ENCODE measurements at regions not wholly inside any gene's neighbourhood (a gene's known extent, or its start where the extent isn't known, plus 50 kb on each side); places are given as distances from the start of the nearest gene placed in this dataset.

DNA sequence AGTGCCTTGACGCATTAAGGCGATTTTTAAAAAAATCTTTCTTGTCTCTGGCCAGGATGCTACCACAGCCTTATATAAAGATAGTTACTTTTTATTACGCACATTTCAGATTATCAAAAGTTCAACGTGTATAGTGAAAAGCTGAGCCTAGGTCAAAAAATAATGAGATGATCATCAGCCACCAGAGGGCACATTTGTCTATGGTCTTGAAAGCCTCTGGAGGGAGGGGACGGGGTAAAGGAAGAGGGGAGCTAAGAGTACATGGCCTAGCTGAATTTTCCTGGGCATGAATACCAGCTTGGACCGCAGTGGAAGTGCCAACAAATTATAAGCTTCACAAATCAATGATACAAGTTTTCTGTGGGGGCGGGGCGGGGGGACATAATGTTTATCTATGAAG, 285.9 kb upstream of the SMIM30 start:
- Histone ChIP-seq H3K23ac (ENCODE audit: low read depth, low read length, poor library complexity) (no peak overlapping the region), H3K14ac (ENCODE audit: low read length) (no peak overlapping the region), H3K36me3 (replicated peaks in 1 of 2; ENCODE audit: control insufficient read depth in 2 of 2, insufficient read depth in 2 of 2, low read length in 2 of 2) (no peaks in the 10 kb centered on the region), H3K4me2 (ENCODE audit: insufficient read depth, low read length, poor library complexity, severe bottlenecking) (no peak overlapping the region), H2BK15ac (ENCODE audit: low read length) (no peak overlapping the region), H2BK5ac (ENCODE audit: low read length) (no peak overlapping the region), H3K79me1 (ENCODE audit: low read depth, low read length) (no peaks in the 10 kb centered on the region), H4K91ac (ENCODE audit: low read depth, low read length, poor library complexity) (no peak overlapping the region), H3K4me3 (ENCODE audit: low read length in 2 of 2) (no peak overlapping the region), H2BK12ac (ENCODE audit: low read length) (no peak overlapping the region), H4K8ac (ENCODE audit: low read depth, low read length) (no peak overlapping the region), H3K9ac (ENCODE audit: low read depth, low read length, poor library complexity) (no peak overlapping the region), H3K27me3 (ENCODE audit: control insufficient read depth in 3 of 3, insufficient read depth in 3 of 3, low read depth in 1 of 3, low read length in 3 of 3) (no peaks in the 10 kb centered on the region), H3K18ac (ENCODE audit: low read length) (no peak overlapping the region), H3K27ac (replicated peaks; ENCODE audit: low read length) (no peak overlapping the region), H3K9me3 (replicated peaks in 1 of 2; ENCODE audit: control insufficient read depth in 2 of 2, insufficient read depth in 1 of 2, low read depth in 1 of 2, low read length in 2 of 2) (no peaks in the 10 kb centered on the region), H2AFZ (ENCODE audit: low read length) (no peak overlapping the region), H3K4ac (ENCODE audit: low read length) (no peak overlapping the region), H3K4me1 (ENCODE audit: control insufficient read depth in 2 of 2, insufficient read depth in 1 of 2, low read depth in 1 of 2, low read length in 2 of 2) (no peaks in the 10 kb centered on the region), H2AK5ac (ENCODE audit: low read depth, low read length) (no peak overlapping the region), H2BK120ac (ENCODE audit: low read depth, low read length) (no peak overlapping the region)
- no CpG with 5 or more reads among the region's 8 CpGs for WGBS, 2 donors (ENCODE audit: extremely low coverage in 2 of 2, insufficient read length in 2 of 2, insufficient replicate concordance in 1 of 2)
- DNase-seq (ENCODE audit: low spot score): peak; percentile 18

DNA sequence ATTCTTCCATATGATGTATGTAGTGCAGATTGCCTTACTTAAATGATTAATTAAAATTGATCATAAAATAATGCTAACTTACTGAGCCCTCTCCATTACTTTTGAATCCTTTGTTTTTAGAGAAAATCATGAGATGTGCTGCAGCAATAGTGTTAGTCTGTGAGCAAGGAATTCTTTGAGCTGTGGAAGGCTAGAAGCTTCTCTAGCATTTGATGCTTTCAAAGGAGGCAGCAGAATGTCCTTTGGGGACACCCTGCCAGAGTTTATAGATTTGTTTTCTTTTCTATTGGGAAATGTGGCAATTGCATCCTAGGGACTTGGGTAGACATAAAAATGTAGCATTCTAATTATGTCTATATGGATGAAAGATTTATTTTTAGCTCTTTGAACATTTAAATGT, 284.1 kb upstream of the SMIM30 start:
- no peak overlapping the region for H3K9ac ChIP-seq (ENCODE audit: low read depth, low read length, poor library complexity)
- no peak overlapping the region for H3K4me2 ChIP-seq (ENCODE audit: insufficient read depth, low read length, poor library complexity, severe bottlenecking)
- no peak overlapping the region for H3K18ac ChIP-seq (ENCODE audit: low read length)
- no peaks in the 10 kb centered on the region for H3K36me3 ChIP-seq (replicated peaks in 1 of 2; ENCODE audit: control insufficient read depth in 2 of 2, insufficient read depth in 2 of 2, low read length in 2 of 2)
- H3K79me1 ChIP-seq (ENCODE audit: low read depth, low read length): no peaks in the 10 kb centered on the region
- H4K91ac ChIP-seq (ENCODE audit: low read depth, low read length, poor library complexity): no peak overlapping the region
- no peak overlapping the region for H2BK15ac ChIP-seq (ENCODE audit: low read length)
- no peak overlapping the region for H4K8ac ChIP-seq (ENCODE audit: low read depth, low read length)
- no peak for DNase-seq (ENCODE audit: low spot score)
- H3K14ac ChIP-seq (ENCODE audit: low read length): no peak overlapping the region
- H2BK12ac ChIP-seq (ENCODE audit: low read length): no peak overlapping the region
- no peak overlapping the region for H3K4me3 ChIP-seq (ENCODE audit: low read length in 2 of 2)
- no peaks in the 10 kb centered on the region for H3K9me3 ChIP-seq (replicated peaks in 1 of 2; ENCODE audit: control insufficient read depth in 2 of 2, insufficient read depth in 1 of 2, low read depth in 1 of 2, low read length in 2 of 2)
- no peak overlapping the region for H3K23ac ChIP-seq (ENCODE audit: low read depth, low read length, poor library complexity)
- H2BK120ac ChIP-seq (ENCODE audit: low read depth, low read length): no peak overlapping the region
- no peaks in the 10 kb centered on the region for H3K4me1 ChIP-seq (ENCODE audit: control insufficient read depth in 2 of 2, insufficient read depth in 1 of 2, low read depth in 1 of 2, low read length in 2 of 2)
- no peaks in the 10 kb centered on the region for H3K27me3 ChIP-seq (ENCODE audit: control insufficient read depth in 3 of 3, insufficient read depth in 3 of 3, low read depth in 1 of 3, low read length in 3 of 3)
- H2AK5ac ChIP-seq (ENCODE audit: low read depth, low read length): no peak overlapping the region
- no peak overlapping the region for H2BK5ac ChIP-seq (ENCODE audit: low read length)
- H3K27ac ChIP-seq (replicated peaks; ENCODE audit: low read length): no peak overlapping the region
- no peak overlapping the region for H3K4ac ChIP-seq (ENCODE audit: low read length)
- no peak overlapping the region for H2AFZ ChIP-seq (ENCODE audit: low read length)

DNA sequence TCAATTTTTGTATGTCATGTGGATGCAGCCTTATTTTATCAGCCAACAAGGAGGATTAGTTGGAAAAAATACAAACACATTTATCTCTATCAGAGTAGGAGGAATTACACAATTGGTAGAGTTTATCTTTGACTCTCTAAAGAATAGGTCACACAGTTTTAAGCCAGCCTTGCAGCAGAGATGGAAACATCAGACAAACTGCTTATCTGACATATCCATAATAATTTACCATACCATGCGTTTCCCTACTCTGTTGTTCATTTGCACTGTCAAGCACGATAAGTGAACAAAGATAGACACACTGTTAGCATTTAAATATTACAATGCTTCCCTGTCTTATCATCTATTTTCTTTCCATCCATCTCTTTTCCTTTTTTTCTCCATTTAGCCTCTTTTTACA, 283.7 kb upstream of the SMIM30 start:
- no peak overlapping the region for H3K4ac ChIP-seq (ENCODE audit: low read length)
- H2AK5ac ChIP-seq (ENCODE audit: low read depth, low read length): no peak overlapping the region
- H3K27ac ChIP-seq (replicated peaks; ENCODE audit: low read length): no peak overlapping the region
- no peaks in the 10 kb centered on the region for H3K36me3 ChIP-seq (replicated peaks in 1 of 2; ENCODE audit: control insufficient read depth in 2 of 2, insufficient read depth in 2 of 2, low read length in 2 of 2)
- H3K18ac ChIP-seq (ENCODE audit: low read length): no peak overlapping the region
- H4K91ac ChIP-seq (ENCODE audit: low read depth, low read length, poor library complexity): no peak overlapping the region
- no peak overlapping the region for H2BK15ac ChIP-seq (ENCODE audit: low read length)
- H3K23ac ChIP-seq (ENCODE audit: low read depth, low read length, poor library complexity): no peak overlapping the region
- H2BK120ac ChIP-seq (ENCODE audit: low read depth, low read length): no peak overlapping the region
- DNase-seq (ENCODE audit: low spot score): no peak
- WGBS, 2 donors (ENCODE audit: extremely low coverage in 2 of 2, insufficient read length in 2 of 2, insufficient replicate concordance in 1 of 2): no CpG with 5 or more reads among the region's 2 CpGs
- no peak overlapping the region for H3K14ac ChIP-seq (ENCODE audit: low read length)
- no peaks in the 10 kb centered on the region for H3K4me1 ChIP-seq (ENCODE audit: control insufficient read depth in 2 of 2, insufficient read depth in 1 of 2, low read depth in 1 of 2, low read length in 2 of 2)
- H4K8ac ChIP-seq (ENCODE audit: low read depth, low read length): no peak overlapping the region
- no peak overlapping the region for H3K9ac ChIP-seq (ENCODE audit: low read depth, low read length, poor library complexity)
- H3K79me1 ChIP-seq (ENCODE audit: low read depth, low read length): no peaks in the 10 kb centered on the region
- no peak overlapping the region for H2BK12ac ChIP-seq (ENCODE audit: low read length)
- H3K4me2 ChIP-seq (ENCODE audit: insufficient read depth, low read length, poor library complexity, severe bottlenecking): no peak overlapping the region
- no peak overlapping the region for H2AFZ ChIP-seq (ENCODE audit: low read length)
- H3K4me3 ChIP-seq (ENCODE audit: low read length in 2 of 2): no peak overlapping the region
- no peaks in the 10 kb centered on the region for H3K27me3 ChIP-seq (ENCODE audit: control insufficient read depth in 3 of 3, insufficient read depth in 3 of 3, low read depth in 1 of 3, low read length in 3 of 3)
- H2BK5ac ChIP-seq (ENCODE audit: low read length): no peak overlapping the region
- no peaks in the 10 kb centered on the region for H3K9me3 ChIP-seq (replicated peaks in 1 of 2; ENCODE audit: control insufficient read depth in 2 of 2, insufficient read depth in 1 of 2, low read depth in 1 of 2, low read length in 2 of 2)

DNA sequence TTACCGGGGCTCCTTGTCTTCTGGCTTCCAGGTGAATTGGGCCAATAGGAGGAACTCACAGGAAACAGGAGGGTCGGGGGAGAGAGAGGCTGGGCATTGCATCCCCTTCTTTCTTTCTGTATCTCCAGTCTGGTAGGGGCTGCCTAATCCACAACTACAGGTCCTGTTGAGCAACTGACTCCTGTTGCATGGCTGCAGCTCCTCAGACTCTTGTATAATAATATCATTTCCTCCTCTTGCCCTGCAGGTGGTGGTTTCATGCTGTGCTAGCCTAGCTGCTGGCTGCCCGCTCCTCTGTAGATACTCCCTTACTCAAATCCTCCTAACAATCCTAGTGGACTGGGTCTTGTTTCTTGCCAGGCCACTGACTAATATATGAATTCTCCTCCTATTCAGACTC, 276.5 kb upstream of the SMIM30 start:
- Histone ChIP-seq H2BK12ac (ENCODE audit: low read length) (no peak overlapping the region), H4K8ac (ENCODE audit: low read depth, low read length) (no peak overlapping the region), H2BK15ac (ENCODE audit: low read length) (no peak overlapping the region), H3K9me3 (replicated peaks in 1 of 2; ENCODE audit: control insufficient read depth in 2 of 2, insufficient read depth in 1 of 2, low read depth in 1 of 2, low read length in 2 of 2) (no peaks in the 10 kb centered on the region), H2AK5ac (ENCODE audit: low read depth, low read length) (no peak overlapping the region), H3K14ac (ENCODE audit: low read length) (no peak overlapping the region), H3K27ac (replicated peaks; ENCODE audit: low read length) (no peak overlapping the region), H3K23ac (ENCODE audit: low read depth, low read length, poor library complexity) (no peak overlapping the region), H3K4ac (ENCODE audit: low read length) (no peak overlapping the region), H3K18ac (ENCODE audit: low read length) (no peak overlapping the region), H3K27me3 (ENCODE audit: control insufficient read depth in 3 of 3, insufficient read depth in 3 of 3, low read depth in 1 of 3, low read length in 3 of 3) (no peaks in the 10 kb centered on the region), H2BK120ac (ENCODE audit: low read depth, low read length) (no peak overlapping the region), H2BK5ac (ENCODE audit: low read length) (no peak overlapping the region), H3K9ac (ENCODE audit: low read depth, low read length, poor library complexity) (no peak overlapping the region), H3K36me3 (replicated peaks in 1 of 2; ENCODE audit: control insufficient read depth in 2 of 2, insufficient read depth in 2 of 2, low read length in 2 of 2) (no peaks in the 10 kb centered on the region), H3K4me3 (ENCODE audit: low read length in 2 of 2) (no peak overlapping the region), H2AFZ (ENCODE audit: low read length) (no peak overlapping the region), H3K4me2 (ENCODE audit: insufficient read depth, low read length, poor library complexity, severe bottlenecking) (no peak overlapping the region), H3K79me1 (ENCODE audit: low read depth, low read length) (no peaks in the 10 kb centered on the region), H4K91ac (ENCODE audit: low read depth, low read length, poor library complexity) (no peak overlapping the region), H3K4me1 (ENCODE audit: control insufficient read depth in 2 of 2, insufficient read depth in 1 of 2, low read depth in 1 of 2, low read length in 2 of 2) (peaks cover 0 to 1% of the 10 kb centered on the region in 2 donors)
- WGBS, 2 donors (ENCODE audit: extremely low coverage in 2 of 2, insufficient read length in 2 of 2, insufficient replicate concordance in 1 of 2): no CpG with 5 or more reads among the region's 3 CpGs
- DNase-seq (ENCODE audit: low spot score): no peak
